Endothelial cell of umbilical vein (primary cell): ENCODE measurements at regions not wholly inside any gene's neighbourhood (a gene's known extent, or its start where the extent isn't known, plus 50 kb on each side); places are given as distances from the start of the nearest gene placed in this dataset.

Experiments
- BruUV-seq: library from RNA; stranded (reverse); fragments of 400-500 nt; replicated peaks from 2 replicates; lab custom pipeline; 2021; lab: Mats Ljungman, UMichigan
- CTCF ChIA-PET: fragments of 300-600, 350-600 bp; sonication (Branson Sonifier 250); formaldehyde crosslinking; loops from one replicate; lab custom pipeline; 2021; ENCODE audit warnings: antibody characterized with exemption, inconsistent platforms; lab: Charles Lee
- POLR2A ChIA-PET: fragments of 300-600, 350-600 bp; sonication (Branson Sonifier 250); formaldehyde crosslinking; loops from one replicate; lab custom pipeline; 2021; ENCODE audit warnings: antibody characterized with exemption, inconsistent platforms; lab: Charles Lee
- DNase-seq: peaks from one replicate; pipeline ENCODE4 v3.0.0-alpha.2; 2011; ENCODE audit warnings: low read depth, low spot score
- FAIRE-seq: peaks from 2 replicates; lab custom pipeline; 2011; peaks lifted over from hg19 to GRCh38; lab: Jason Lieb, UNC
- H2AFZ ChIP-seq: 2 replicates; pipeline ENCODE4 v1.6.0; 2012; ENCODE audit warnings: low read depth, low read length, control low read depth, inconsistent platforms
- H3K27ac ChIP-seq: 2 replicates; pipeline ENCODE4 v1.5.1; 2011; ENCODE audit warnings: low read depth, mild to moderate bottlenecking, control low read depth, low read length, moderate library complexity; ENCODE audit not compliant: insufficient read depth
- H3K27me3 ChIP-seq, 2 experiments: 2 replicates each; pipeline versions ENCODE4 v1.6.0 to v1.6.1; 2011; ENCODE audit warnings: low read length in 2 of 2, mixed read lengths in 1 of 2; ENCODE audit not compliant: control insufficient read depth in 2 of 2, insufficient read depth in 2 of 2
- H3K36me3 ChIP-seq, 2 experiments: 2 replicates in 1 of 2; 3 replicates in 1 of 2; pipeline ENCODE4 v1.5.1; 2011; ENCODE audit warnings: low read length in 2 of 2, mild to moderate bottlenecking in 1 of 2, moderate library complexity in 1 of 2; ENCODE audit not compliant: control insufficient read depth in 2 of 2, insufficient read depth in 2 of 2; ENCODE audit errors: extremely low read depth in 1 of 2
- H3K4me1 ChIP-seq: 3 replicates; pipeline ENCODE4 v1.5.1; 2011; ENCODE audit warnings: mild to moderate bottlenecking, low read length; ENCODE audit not compliant: control insufficient read depth, insufficient read depth; ENCODE audit errors: extremely low read depth
- H3K4me2 ChIP-seq: 2 replicates; pipeline ENCODE4 v1.6.1; 2011; ENCODE audit warnings: low read length, control low read depth, mixed read lengths; ENCODE audit not compliant: insufficient read depth
- H3K4me3 ChIP-seq, 3 experiments: fragments of 200-600 bp in 1 of 3; sonication (generic), shearing (Covaris generic) in 1 of 3; replicated peaks in 1 of 3; 2 replicates each; pipeline ENCODE4 v1.5.1; 2011 to 2016; ENCODE audit warnings: control low read depth in 3 of 3, low read length in 3 of 3, mild to moderate bottlenecking in 2 of 3, inconsistent platforms in 1 of 3, low read depth in 1 of 3, moderate library complexity in 1 of 3; ENCODE audit not compliant: insufficient read depth in 1 of 3
- H3K79me2 ChIP-seq: 2 replicates; pipeline ENCODE4 v1.6.0; 2012; ENCODE audit warnings: low read length, inconsistent platforms; ENCODE audit not compliant: control insufficient read depth, insufficient read depth
- H3K9ac ChIP-seq: replicated peaks from 2 replicates; pipeline ENCODE3; 2011; ENCODE audit warnings: low read length, control low read depth; ENCODE audit not compliant: insufficient read depth; ENCODE audit errors: extremely low read depth
- H3K9me1 ChIP-seq: replicated peaks from 3 replicates; pipeline ENCODE4 v1.6.0; 2011; ENCODE audit warnings: mild to moderate bottlenecking, low read length; ENCODE audit not compliant: control insufficient read depth, insufficient read depth; ENCODE audit errors: extremely low read depth
- H3K9me3 ChIP-seq: replicated peaks from 2 replicates; pipeline ENCODE4 v1.5.1; 2012; ENCODE audit warnings: low read length, inconsistent platforms; ENCODE audit not compliant: control insufficient read depth, insufficient read depth
- H4K20me1 ChIP-seq: replicated peaks from 2 replicates; pipeline ENCODE3; 2011; ENCODE audit warnings: mild to moderate bottlenecking, low read length; ENCODE audit not compliant: control insufficient read depth, insufficient read depth; ENCODE audit errors: extremely low read depth
- EZH2 ChIP-seq: IDR thresholded peaks from 2 replicates; pipeline ENCODE4 v1.6.1; 2012; ENCODE audit warnings: borderline replicate concordance, low read depth, mild to moderate bottlenecking, moderate library complexity, low read length, inconsistent platforms; ENCODE audit not compliant: severe bottlenecking
- FOS ChIP-seq: IDR thresholded peaks from 2 replicates; pipeline ENCODE4 v1.6.1; 2011; ENCODE audit warnings: mild to moderate bottlenecking, low read length, moderate library complexity, borderline replicate concordance; ENCODE audit not compliant: insufficient read depth
- GATA2 ChIP-seq: IDR thresholded peaks from 2 replicates; pipeline ENCODE4 v1.7.0; 2011; ENCODE audit warnings: low read depth, mild to moderate bottlenecking, moderate library complexity, mixed read lengths, low read length; ENCODE audit not compliant: insufficient read length, insufficient read depth
- JUN ChIP-seq: IDR thresholded peaks from 2 replicates; pipeline ENCODE4 v1.6.1; 2011; ENCODE audit warnings: borderline replicate concordance, low read depth; ENCODE audit not compliant: insufficient read length, insufficient read depth
- MYC ChIP-seq: IDR thresholded peaks from one replicate; pipeline ENCODE4 v1.6.1; 2011; ENCODE audit warnings: mild to moderate bottlenecking, low read depth, low read length
- POLR2A ChIP-seq: IDR thresholded peaks from 2 replicates; pipeline ENCODE4 v1.6.1; 2012; ENCODE audit warnings: low read depth, mild to moderate bottlenecking, control low read depth, low read length
- POLR2AphosphoS5 ChIP-seq: IDR thresholded peaks from 2 replicates; pipeline ENCODE4 v1.6.1; 2012; ENCODE audit warnings: low read depth, mild to moderate bottlenecking, control low read depth, low read length, moderate library complexity; ENCODE audit not compliant: insufficient read depth
- dilution Hi-C: fragments of 300-500 bp; cut with MboI; formaldehyde crosslinking; loops from one replicate; pipeline ENCODE4 v1.15.0; 2019; ENCODE audit warnings: low sequenced_read_pairs; ENCODE audit not compliant: extremely low pct_ligation_motif_present
- intact Hi-C: fragments of 100-400 bp; cut with micrococcal nuclease; formaldehyde crosslinking; loops from one replicate; pipeline ENCODE4 v1.10.0; 2022
- TF ChIP-seq, protein P1 (sequence below), 2 donors: IDR thresholded peaks; 1 replicate in 1 of 2; 2 replicates in 1 of 2; pipeline ENCODE4 v1.5.1; 2011; ENCODE audit warnings: low read length in 2 of 2, mild to moderate bottlenecking in 2 of 2, moderate library complexity in 2 of 2, control low read depth in 1 of 2, inconsistent platforms in 1 of 2, low read depth in 1 of 2; ENCODE audit not compliant: insufficient read depth in 1 of 2; ENCODE audit errors: extremely low read depth in 1 of 2
- TF ChIP-seq, protein P2 (sequence below): IDR thresholded peaks from 2 replicates; pipeline ENCODE4 v1.6.1; 2011; ENCODE audit not compliant: insufficient read depth, insufficient read length

DNA sequence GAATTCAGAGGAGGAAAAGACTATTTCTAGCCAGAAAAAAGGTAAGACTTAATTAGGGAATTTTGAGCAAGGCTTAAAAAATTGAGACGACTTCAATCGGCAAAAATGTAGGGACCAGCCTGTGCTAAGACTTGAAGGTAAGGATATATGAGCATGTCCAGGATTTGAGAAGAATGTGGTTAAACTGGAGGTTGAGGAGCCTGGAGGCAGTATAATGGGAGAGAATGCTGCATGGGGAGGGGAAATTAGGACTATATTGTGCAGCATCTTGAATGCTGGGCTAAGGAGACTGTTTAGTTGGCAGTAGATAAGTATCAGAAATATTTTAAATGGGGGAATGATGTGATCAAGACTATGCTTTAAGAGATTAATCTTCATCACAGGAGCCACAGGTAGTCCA, 53.1 kb upstream of the PCGF5 start:
- BruUV-seq = no TSS peak

DNA sequence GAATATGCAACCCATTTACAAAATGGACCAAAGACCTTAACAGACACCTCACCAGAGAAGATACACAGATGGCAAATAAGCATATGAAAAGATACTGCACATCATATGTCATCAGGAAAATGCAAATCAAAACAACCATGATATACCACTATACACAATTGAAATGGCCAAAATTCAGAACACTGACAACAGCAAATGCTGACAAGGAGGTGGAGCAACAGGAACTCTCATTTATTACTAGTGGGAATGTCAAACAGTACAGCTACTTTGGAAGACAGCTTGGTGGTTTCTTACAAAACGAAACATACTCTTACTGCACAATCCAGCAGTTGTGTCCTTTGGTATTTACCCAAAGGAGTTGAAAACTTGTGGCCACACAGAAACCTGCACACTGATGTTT, 50.0 kb upstream of the PCGF5 start:
- Histone ChIP-seq H3K4me2 (no peak overlapping the region), H2AFZ (no peak overlapping the region), H4K20me1 (no peaks in the 10 kb centered on the region), H3K4me3 (no peak overlapping the region), H3K79me2 (peaks cover 4% of the 10 kb centered on the region), H3K9ac (no peak overlapping the region), H3K27me3 (no peaks in the 10 kb centered on the region), H3K9me3 (no peaks in the 10 kb centered on the region), H3K9me1 (no peaks in the 10 kb centered on the region), H3K36me3 (no peaks in the 10 kb centered on the region), H3K4me1 (no peaks in the 10 kb centered on the region), H3K27ac (no peak overlapping the region)
- no peak for FAIRE-seq
- POLR2A ChIA-PET = no interaction called here
- no TSS peak for BruUV-seq
- CTCF ChIA-PET = no interaction called here
- TF ChIP-seq, protein P1, sequence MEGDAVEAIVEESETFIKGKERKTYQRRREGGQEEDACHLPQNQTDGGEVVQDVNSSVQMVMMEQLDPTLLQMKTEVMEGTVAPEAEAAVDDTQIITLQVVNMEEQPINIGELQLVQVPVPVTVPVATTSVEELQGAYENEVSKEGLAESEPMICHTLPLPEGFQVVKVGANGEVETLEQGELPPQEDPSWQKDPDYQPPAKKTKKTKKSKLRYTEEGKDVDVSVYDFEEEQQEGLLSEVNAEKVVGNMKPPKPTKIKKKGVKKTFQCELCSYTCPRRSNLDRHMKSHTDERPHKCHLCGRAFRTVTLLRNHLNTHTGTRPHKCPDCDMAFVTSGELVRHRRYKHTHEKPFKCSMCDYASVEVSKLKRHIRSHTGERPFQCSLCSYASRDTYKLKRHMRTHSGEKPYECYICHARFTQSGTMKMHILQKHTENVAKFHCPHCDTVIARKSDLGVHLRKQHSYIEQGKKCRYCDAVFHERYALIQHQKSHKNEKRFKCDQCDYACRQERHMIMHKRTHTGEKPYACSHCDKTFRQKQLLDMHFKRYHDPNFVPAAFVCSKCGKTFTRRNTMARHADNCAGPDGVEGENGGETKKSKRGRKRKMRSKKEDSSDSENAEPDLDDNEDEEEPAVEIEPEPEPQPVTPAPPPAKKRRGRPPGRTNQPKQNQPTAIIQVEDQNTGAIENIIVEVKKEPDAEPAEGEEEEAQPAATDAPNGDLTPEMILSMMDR (IDR thresholded peaks at IDR 0.05; ENCODE audit: extremely low read depth in 1 of 2, insufficient read depth in 1 of 2, low read depth in 1 of 2, low read length in 2 of 2) = no peak
- TF ChIP-seq JUN = no peak
- TF ChIP-seq MYC = no peak
- no peak for TF ChIP-seq EZH2
- TF ChIP-seq, protein P2, sequence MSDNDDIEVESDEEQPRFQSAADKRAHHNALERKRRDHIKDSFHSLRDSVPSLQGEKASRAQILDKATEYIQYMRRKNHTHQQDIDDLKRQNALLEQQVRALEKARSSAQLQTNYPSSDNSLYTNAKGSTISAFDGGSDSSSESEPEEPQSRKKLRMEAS = no peak
- no peak for TF ChIP-seq POLR2A
- TF ChIP-seq GATA2 = no peak
- no peak for TF ChIP-seq FOS
- no peak for TF ChIP-seq POLR2AphosphoS5
- DNase-seq = no peak
- dilution Hi-C loops (no loop called here), intact Hi-C loops (no loop called here)

More for the DNA sequence above, 53.1 kb upstream of the PCGF5 start:
- H3K27ac ChIP-seq = no peak overlapping the region
- H3K4me3 ChIP-seq = no peak overlapping the region
- H3K36me3 ChIP-seq = no peaks in the 10 kb centered on the region
- POLR2A ChIA-PET = no interaction called here
- FAIRE-seq (no peak), DNase-seq (no peak)
- no peak overlapping the region for H3K9ac ChIP-seq
- no peak for TF ChIP-seq EZH2
- TF ChIP-seq, protein P2 = no peak
- no peak for TF ChIP-seq JUN
- TF ChIP-seq FOS = no peak
- no peaks in the 10 kb centered on the region for H3K27me3 ChIP-seq
- dilution Hi-C loops (no loop called here), intact Hi-C loops (no loop called here)
- CTCF ChIA-PET = no interaction called here
- H2AFZ ChIP-seq = no peak overlapping the region
- no peaks in the 10 kb centered on the region for H4K20me1 ChIP-seq
- H3K9me3 ChIP-seq = no peaks in the 10 kb centered on the region
- H3K9me1 ChIP-seq = no peaks in the 10 kb centered on the region
- peaks cover 4% of the 10 kb centered on the region for H3K79me2 ChIP-seq
- peaks cover 3% of the 10 kb centered on the region for H3K4me1 ChIP-seq
- no peak overlapping the region for H3K4me2 ChIP-seq
